Uterus (tissue), 2 donors: ENCODE measurements at regions not wholly inside any gene's neighbourhood (a gene's known extent, or its start where the extent isn't known, plus 50 kb on each side); places are given as distances from the start of the nearest gene placed in this dataset.

Experiments used
- POLR2A ChIP-seq, 2 donors: fragments of 450-650 bp; IDR thresholded peaks; one replicate each; pipeline ENCODE4 v1.6.1; 2016; ENCODE audit warnings: antibody characterized with exemption in 2 of 2, mild to moderate bottlenecking in 1 of 2, moderate library complexity in 1 of 2
- TF ChIP-seq, protein P1 (sequence below), 4 experiments: fragments of 200-600 bp in 2 of 4; fragments of 450-650 bp in 2 of 4; sonication (generic) in 2 of 4; IDR thresholded peaks; one replicate each; pipeline ENCODE4 v1.5.1; 2016 to 2019; ENCODE audit warnings: antibody characterized with exemption in 4 of 4, mild to moderate bottlenecking in 2 of 4, moderate library complexity in 1 of 4

DNA sequence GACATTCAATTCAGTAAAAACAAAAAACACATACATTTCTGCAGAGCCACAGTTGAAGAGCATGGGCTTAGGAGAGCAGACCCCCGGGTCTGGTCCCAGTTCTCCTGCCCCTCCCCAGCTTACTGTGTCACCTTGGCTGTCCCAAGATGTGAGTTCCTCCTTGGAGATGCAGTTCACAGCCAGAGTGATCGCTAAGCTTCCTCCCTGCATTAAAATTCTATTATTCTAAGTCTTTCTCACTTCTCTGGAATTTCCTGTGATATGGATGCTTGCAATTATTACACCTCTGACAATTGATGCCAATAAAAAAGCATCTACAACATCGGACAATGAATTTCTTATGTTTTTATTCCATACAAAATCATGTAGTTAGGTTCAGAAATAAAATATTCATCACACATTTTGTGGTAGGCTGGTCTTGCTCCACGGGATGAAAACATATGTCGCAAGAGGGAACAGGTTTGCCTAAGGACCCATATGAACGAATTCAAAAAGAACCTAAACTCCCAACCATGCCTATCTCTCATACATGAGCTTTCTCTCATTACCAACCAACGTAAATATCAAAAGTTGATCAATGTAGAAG, 328.5 kb upstream of the RUNX1 start:
- TF ChIP-seq, protein P1, sequence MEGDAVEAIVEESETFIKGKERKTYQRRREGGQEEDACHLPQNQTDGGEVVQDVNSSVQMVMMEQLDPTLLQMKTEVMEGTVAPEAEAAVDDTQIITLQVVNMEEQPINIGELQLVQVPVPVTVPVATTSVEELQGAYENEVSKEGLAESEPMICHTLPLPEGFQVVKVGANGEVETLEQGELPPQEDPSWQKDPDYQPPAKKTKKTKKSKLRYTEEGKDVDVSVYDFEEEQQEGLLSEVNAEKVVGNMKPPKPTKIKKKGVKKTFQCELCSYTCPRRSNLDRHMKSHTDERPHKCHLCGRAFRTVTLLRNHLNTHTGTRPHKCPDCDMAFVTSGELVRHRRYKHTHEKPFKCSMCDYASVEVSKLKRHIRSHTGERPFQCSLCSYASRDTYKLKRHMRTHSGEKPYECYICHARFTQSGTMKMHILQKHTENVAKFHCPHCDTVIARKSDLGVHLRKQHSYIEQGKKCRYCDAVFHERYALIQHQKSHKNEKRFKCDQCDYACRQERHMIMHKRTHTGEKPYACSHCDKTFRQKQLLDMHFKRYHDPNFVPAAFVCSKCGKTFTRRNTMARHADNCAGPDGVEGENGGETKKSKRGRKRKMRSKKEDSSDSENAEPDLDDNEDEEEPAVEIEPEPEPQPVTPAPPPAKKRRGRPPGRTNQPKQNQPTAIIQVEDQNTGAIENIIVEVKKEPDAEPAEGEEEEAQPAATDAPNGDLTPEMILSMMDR (IDR thresholded peaks at IDR 0.05): no peak
- no peak for TF ChIP-seq POLR2A (IDR thresholded peaks at IDR 0.05)
